IMR-90 (cell line): ENCODE measurements at regions not wholly inside any gene's neighbourhood (a gene's known extent, or its start where the extent isn't known, plus 50 kb on each side); places are given as distances from the start of the nearest gene placed in this dataset.

ENCODE experiments used
- ATAC-seq: fragments of 200-7000 bp; cut with Tn5 transposase; 2 replicates; pipeline ENCODE4 v1.9.1; 2020; ENCODE audit warnings: low read depth, mild to moderate bottlenecking, moderate library complexity
- BruUV-seq: library from RNA; stranded (reverse); fragments of 400-500 nt; replicated peaks from 2 replicates; lab custom pipeline; 2021; lab: Mats Ljungman, UMichigan
- CTCF ChIA-PET: fragments of 300-600 bp; formaldehyde crosslinking; extraction: SDS; loops from one replicate; lab custom pipeline; 2021; ENCODE audit warnings: antibody characterized with exemption; lab: Yijun Ruan, JAX
- POLR2A ChIA-PET: fragments of 300-600 bp; sonication (Branson Sonifier 250); formaldehyde crosslinking; loops from one replicate; lab custom pipeline; 2022; ENCODE audit warnings: antibody characterized with exemption; ENCODE audit not compliant: unreplicated experiment; lab: Charles Lee
- DNase-seq: peaks from one replicate; pipeline ENCODE4 v3.0.0; 2013
- H2AFZ ChIP-seq: replicated peaks from 2 replicates; pipeline ENCODE3; 2013; ENCODE audit warnings: low read length, mild to moderate bottlenecking; ENCODE audit not compliant: poor library complexity
- H2AK5ac ChIP-seq: 2 replicates; pipeline ENCODE4 v1.6.1; 2013; ENCODE audit warnings: low read depth, low read length, inconsistent platforms
- H2AK9ac ChIP-seq: replicated peaks from 2 replicates; pipeline ENCODE3; 2013; ENCODE audit warnings: mild to moderate bottlenecking, low read depth, low read length, moderate library complexity; ENCODE audit not compliant: poor library complexity
- H2BK120ac ChIP-seq: 2 replicates; pipeline ENCODE4 v1.6.1; 2013; ENCODE audit warnings: low read depth, low read length, inconsistent platforms
- H2BK15ac ChIP-seq: 3 replicates; pipeline ENCODE4 v1.6.1; 2013; ENCODE audit warnings: low read depth, low read length, inconsistent platforms
- H2BK20ac ChIP-seq: 2 replicates; pipeline ENCODE4 v1.6.1; 2013; ENCODE audit warnings: low read depth, mild to moderate bottlenecking, inconsistent platforms, low read length, moderate library complexity
- H2BK5ac ChIP-seq: 2 replicates; pipeline ENCODE4 v1.6.1; 2013; ENCODE audit warnings: mild to moderate bottlenecking, low read depth, low read length, inconsistent platforms; ENCODE audit not compliant: poor library complexity, severe bottlenecking
- H3K14ac ChIP-seq: replicated peaks from 2 replicates; pipeline ENCODE4 v1.6.1; 2013; ENCODE audit warnings: low read depth, low read length, inconsistent platforms
- H3K18ac ChIP-seq: 2 replicates; pipeline ENCODE4 v1.6.1; 2013; ENCODE audit warnings: low read depth, low read length, control low read depth
- H3K23ac ChIP-seq: 2 replicates; pipeline ENCODE4 v1.6.1; 2013; ENCODE audit warnings: low read depth, low read length, inconsistent platforms
- H3K27ac ChIP-seq: 2 replicates; pipeline ENCODE4 v1.5.1; 2013; ENCODE audit warnings: mild to moderate bottlenecking, control low read depth, low read length; ENCODE audit not compliant: insufficient read depth
- H3K27me3 ChIP-seq: 2 replicates; pipeline ENCODE4 v1.6.1; 2013; ENCODE audit warnings: low read length; ENCODE audit not compliant: control insufficient read depth, insufficient read depth
- H3K36me3 ChIP-seq: 2 replicates; pipeline ENCODE4 v1.6.1; 2013; ENCODE audit warnings: low read length, mixed read lengths; ENCODE audit not compliant: control insufficient read depth, insufficient read depth
- H3K4ac ChIP-seq: 2 replicates; pipeline ENCODE4 v1.6.1; 2013; ENCODE audit warnings: low read depth, low read length, inconsistent platforms
- H3K4me1 ChIP-seq: 2 replicates; pipeline ENCODE4 v1.6.1; 2013; ENCODE audit warnings: low read length, mixed read lengths; ENCODE audit not compliant: control insufficient read depth, insufficient read depth
- H3K4me2 ChIP-seq: 2 replicates; pipeline ENCODE4 v1.6.1; 2013; ENCODE audit warnings: low read depth, mild to moderate bottlenecking, control low read depth, low read length, moderate library complexity
- H3K4me3 ChIP-seq: 2 replicates; pipeline ENCODE4 v1.5.1; 2013; ENCODE audit warnings: low read depth, mild to moderate bottlenecking, control low read depth, low read length, moderate library complexity; ENCODE audit not compliant: insufficient read depth
- H3K56ac ChIP-seq: 2 replicates; pipeline ENCODE4 v1.6.1; 2013; ENCODE audit warnings: low read length, inconsistent platforms; ENCODE audit not compliant: insufficient read depth; ENCODE audit errors: extremely low read depth
- H3K79me1 ChIP-seq, 2 experiments: 2 replicates each; pipeline ENCODE4 v1.6.1; 2013; ENCODE audit warnings: low read length in 2 of 2, inconsistent platforms in 1 of 2, low read depth in 1 of 2
- H3K9ac ChIP-seq: 2 replicates; pipeline ENCODE4 v1.6.1; 2013; ENCODE audit warnings: low read depth, low read length, control low read depth
- H3K9me1 ChIP-seq: 2 replicates; pipeline ENCODE4 v1.6.1; 2013; ENCODE audit warnings: low read length, inconsistent platforms; ENCODE audit not compliant: insufficient read depth
- H3K9me3 ChIP-seq: 2 replicates; pipeline ENCODE4 v1.6.1; 2013; ENCODE audit warnings: low read length; ENCODE audit not compliant: control insufficient read depth, insufficient read depth
- H4K20me1 ChIP-seq: 2 replicates; pipeline ENCODE4 v1.6.1; 2013; ENCODE audit warnings: low read length, inconsistent platforms; ENCODE audit not compliant: insufficient read depth
- H4K5ac ChIP-seq: 2 replicates; pipeline ENCODE4 v1.6.1; 2013; ENCODE audit warnings: mild to moderate bottlenecking, low read depth, low read length, control low read depth
- H4K8ac ChIP-seq, 2 experiments: 2 replicates each; pipeline ENCODE4 v1.6.1; 2013; ENCODE audit warnings: low read depth in 2 of 2, low read length in 2 of 2, control low read depth in 1 of 2, inconsistent platforms in 1 of 2
- H4K91ac ChIP-seq: 2 replicates; pipeline ENCODE4 v1.6.1; 2013; ENCODE audit warnings: low read depth, low read length, inconsistent platforms; ENCODE audit not compliant: insufficient read depth
- BHLHE40 ChIP-seq: fragments of 150-350 bp; IDR thresholded peaks from 2 replicates; pipeline ENCODE4 v1.6.1; 2016; ENCODE audit warnings: mild to moderate bottlenecking, low read depth, low read length
- CEBPB ChIP-seq: IDR thresholded peaks from 2 replicates; pipeline ENCODE4 v1.6.1; 2012; ENCODE audit warnings: low read depth, low read length, improper control_type of control experiment
- CHD1 ChIP-seq: IDR thresholded peaks from 2 replicates; pipeline ENCODE4 v1.6.1; 2012; ENCODE audit warnings: low read depth, low read length, improper control_type of control experiment
- NFE2L2 ChIP-seq: fragments of 150-350 bp; IDR thresholded peaks from 2 replicates; pipeline ENCODE4 v1.6.1; 2016; ENCODE audit warnings: low read depth, mild to moderate bottlenecking, low read length
- POLR2A ChIP-seq: IDR thresholded peaks from 2 replicates; pipeline ENCODE4 v1.6.1; 2012; ENCODE audit warnings: mild to moderate bottlenecking, low read depth, low read length
- RAD21 ChIP-seq: IDR thresholded peaks from 2 replicates; pipeline ENCODE4 v1.6.1; 2012; ENCODE audit warnings: low read length, improper control_type of control experiment
- RFX5 ChIP-seq: IDR thresholded peaks from 2 replicates; pipeline ENCODE4 v1.8.0; 2012; ENCODE audit warnings: low read depth, mild to moderate bottlenecking, low read length, moderate library complexity
- WGBS, 2 experiments: methylation state at CpG; one replicate each; pipeline versions ENCODE4 v1.1.5 to v1.1.7; 2013; ENCODE audit warnings: missing lambda C conversion rate in 2 of 2; ENCODE audit not compliant: insufficient read length in 1 of 2; ENCODE audit errors: extremely low coverage in 2 of 2; 5-methylcytosine and 5-hydroxymethylcytosine counted together
- dilution Hi-C: fragments of 300-500 bp; cut with HindIII; formaldehyde crosslinking; loops from one replicate; pipeline ENCODE4 v1.14.3; 2018; ENCODE audit warnings: low sequenced_read_pairs; ENCODE audit not compliant: unreplicated experiment
- in situ Hi-C: fragments of 300-500 bp; cut with MboI; formaldehyde crosslinking; loops from 3 replicates; pipeline ENCODE4 v1.14.3; 2019; ENCODE audit warnings: low sequenced_read_pairs, inconsistent platforms, mixed read lengths
- intact Hi-C: fragments of 100-400 bp; cut with micrococcal nuclease; formaldehyde crosslinking; loops from 2 replicates; pipeline ENCODE4 v1.10.0; 2022
- TF ChIP-seq, protein P1 (sequence below): conservative IDR thresholded peaks from 2 replicates; pipeline ENCODE4 v1.5.1; 2012; ENCODE audit warnings: mild to moderate bottlenecking, low read depth, low read length, improper control_type of control experiment

DNA sequence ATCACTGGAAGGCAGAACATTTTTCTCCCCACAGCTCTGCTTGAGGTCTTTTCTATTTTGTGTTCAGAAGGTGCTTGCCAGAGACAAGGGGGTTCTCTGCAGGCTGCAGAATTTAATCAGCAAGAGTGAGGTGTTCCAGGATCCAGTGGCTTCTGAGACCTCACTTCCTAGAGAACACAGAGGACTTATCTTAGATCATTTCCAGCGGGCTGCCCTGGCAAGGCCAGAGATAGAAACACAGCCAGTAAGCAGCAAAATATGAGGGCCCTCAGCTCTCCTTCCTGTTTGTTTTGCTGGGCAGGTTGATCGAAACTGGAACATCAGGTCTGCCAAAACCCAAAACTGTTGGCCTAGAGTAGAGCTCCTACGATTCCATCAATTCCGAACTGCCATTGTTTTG is 187.3 kb downstream of the DIRAS2 start:
- Histone ChIP-seq H4K91ac (no peak overlapping the region), H3K14ac (no peak overlapping the region), H4K8ac (no peak overlapping the region), H4K5ac (no peak overlapping the region), H4K20me1 (no peaks in the 10 kb centered on the region), H3K56ac (no peak overlapping the region), H3K4me2 (no peak overlapping the region), H3K9ac (no peak overlapping the region), H3K79me1 (no peaks in the 10 kb centered on the region), H3K4ac (no peak overlapping the region), H3K27me3 (no peaks in the 10 kb centered on the region), H3K4me3 (no peak overlapping the region), H3K23ac (no peak overlapping the region), H3K9me1 (no peaks in the 10 kb centered on the region), H2AK9ac (no peak overlapping the region), H2AK5ac (no peak overlapping the region), H2BK20ac (no peak overlapping the region), H3K36me3 (no peaks in the 10 kb centered on the region), H2AFZ (no peak overlapping the region), H3K18ac (no peak overlapping the region), H2BK5ac (no peak overlapping the region), H3K4me1 (no peaks in the 10 kb centered on the region), H2BK15ac (no peak overlapping the region), H2BK120ac (no peak overlapping the region), H3K27ac (no peak overlapping the region), H3K9me3 (no peaks in the 10 kb centered on the region)
- 80% methylated on average over 2 of the region's 4 CpGs; no CpG with 5 or more reads in 1 of the 2 experiments for WGBS, 2 experiments
- no TSS peak for BruUV-seq
- TF ChIP-seq POLR2A (no peak), RFX5 (no peak), BHLHE40 (no peak), CHD1 (no peak), RAD21 (no peak), NFE2L2 (no peak), CEBPB (no peak)
- TF ChIP-seq, protein P1, sequence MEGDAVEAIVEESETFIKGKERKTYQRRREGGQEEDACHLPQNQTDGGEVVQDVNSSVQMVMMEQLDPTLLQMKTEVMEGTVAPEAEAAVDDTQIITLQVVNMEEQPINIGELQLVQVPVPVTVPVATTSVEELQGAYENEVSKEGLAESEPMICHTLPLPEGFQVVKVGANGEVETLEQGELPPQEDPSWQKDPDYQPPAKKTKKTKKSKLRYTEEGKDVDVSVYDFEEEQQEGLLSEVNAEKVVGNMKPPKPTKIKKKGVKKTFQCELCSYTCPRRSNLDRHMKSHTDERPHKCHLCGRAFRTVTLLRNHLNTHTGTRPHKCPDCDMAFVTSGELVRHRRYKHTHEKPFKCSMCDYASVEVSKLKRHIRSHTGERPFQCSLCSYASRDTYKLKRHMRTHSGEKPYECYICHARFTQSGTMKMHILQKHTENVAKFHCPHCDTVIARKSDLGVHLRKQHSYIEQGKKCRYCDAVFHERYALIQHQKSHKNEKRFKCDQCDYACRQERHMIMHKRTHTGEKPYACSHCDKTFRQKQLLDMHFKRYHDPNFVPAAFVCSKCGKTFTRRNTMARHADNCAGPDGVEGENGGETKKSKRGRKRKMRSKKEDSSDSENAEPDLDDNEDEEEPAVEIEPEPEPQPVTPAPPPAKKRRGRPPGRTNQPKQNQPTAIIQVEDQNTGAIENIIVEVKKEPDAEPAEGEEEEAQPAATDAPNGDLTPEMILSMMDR = no peak
- CTCF ChIA-PET = no interaction called here
- in situ Hi-C loops = no loop called here
- POLR2A ChIA-PET = no interaction called here
- intact Hi-C loops = no loop called here
- ATAC-seq = no peak
- dilution Hi-C loops = no loop called here
- DNase-seq = no peak
